Brain microvascular endothelial cell (primary cell): ENCODE measurements at regions not wholly inside any gene's neighbourhood (a gene's known extent, or its start where the extent isn't known, plus 50 kb on each side); places are given as distances from the start of the nearest gene placed in this dataset.
"Not testable (repeated sequence)": the region's sequence is repeated elsewhere in the genome, so short reads cannot be mapped to it uniquely, and the experiment has no call there.

Source experiments
- DNase-seq: peaks from one replicate; pipeline ENCODE4 v3.0.0-alpha.2; 2020
- H3K27ac ChIP-seq: fragments of 250-450 bp; sonication (Bioruptor Pico); 2 replicates; pipeline ENCODE4 v1.5.1; 2020; ENCODE audit warnings: mild to moderate bottlenecking, moderate library complexity
- H3K27me3 ChIP-seq: fragments of 250-450 bp; sonication (Bioruptor Pico); replicated peaks from 2 replicates; pipeline ENCODE4 v1.5.1; 2020; ENCODE audit warnings: mild to moderate bottlenecking
- H3K36me3 ChIP-seq: fragments of 250-450 bp; sonication (Bioruptor Pico); replicated peaks from 2 replicates; pipeline ENCODE4 v1.5.1; 2020; ENCODE audit warnings: mild to moderate bottlenecking
- H3K4me3 ChIP-seq: 2 replicates; pipeline ENCODE4 v1.5.1; 2011; ENCODE audit warnings: low read depth, mild to moderate bottlenecking, control low read depth, low read length, moderate library complexity
- CTCF ChIP-seq: IDR thresholded peaks from 2 replicates; pipeline ENCODE4 v1.5.1; 2011; ENCODE audit warnings: low read depth, mild to moderate bottlenecking, moderate library complexity, low read length, control low read depth, inconsistent platforms; ENCODE audit errors: missing control alignments
- in situ Hi-C: cut with HindIII; loops from 2 replicates; pipeline ENCODE4 v1.10.0; 2017; ENCODE audit warnings: low sequenced_read_pairs, low pct_ligation_motif_present

DNA sequence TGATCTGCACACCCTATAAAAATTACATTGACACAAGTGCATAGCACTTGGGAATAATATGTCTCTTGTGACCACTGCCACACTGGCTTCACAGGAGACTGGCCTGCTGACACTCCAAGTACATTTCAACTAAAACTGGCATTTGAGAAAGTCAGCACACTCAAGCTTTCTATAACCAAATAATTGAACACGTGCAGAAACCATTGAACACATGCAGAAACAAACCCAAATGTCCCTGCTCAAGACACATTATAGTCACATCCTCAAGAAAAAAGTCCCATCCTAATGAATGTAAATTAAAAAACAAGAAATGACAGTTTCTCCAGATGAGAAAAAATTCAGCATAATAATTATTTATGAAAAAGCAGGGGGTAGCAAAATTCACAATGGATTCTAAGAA, 1859.1 kb upstream of the PCDH20 start:
- no peaks in the 10 kb centered on the region for H3K36me3 ChIP-seq
- H3K4me3 ChIP-seq, result no peak overlapping the region
- TF ChIP-seq CTCF, result no peak
- DNase-seq, result no peak
- H3K27ac ChIP-seq, result no peak overlapping the region
- no peaks in the 10 kb centered on the region for H3K27me3 ChIP-seq
- in situ Hi-C loops, result no loop called here

DNA sequence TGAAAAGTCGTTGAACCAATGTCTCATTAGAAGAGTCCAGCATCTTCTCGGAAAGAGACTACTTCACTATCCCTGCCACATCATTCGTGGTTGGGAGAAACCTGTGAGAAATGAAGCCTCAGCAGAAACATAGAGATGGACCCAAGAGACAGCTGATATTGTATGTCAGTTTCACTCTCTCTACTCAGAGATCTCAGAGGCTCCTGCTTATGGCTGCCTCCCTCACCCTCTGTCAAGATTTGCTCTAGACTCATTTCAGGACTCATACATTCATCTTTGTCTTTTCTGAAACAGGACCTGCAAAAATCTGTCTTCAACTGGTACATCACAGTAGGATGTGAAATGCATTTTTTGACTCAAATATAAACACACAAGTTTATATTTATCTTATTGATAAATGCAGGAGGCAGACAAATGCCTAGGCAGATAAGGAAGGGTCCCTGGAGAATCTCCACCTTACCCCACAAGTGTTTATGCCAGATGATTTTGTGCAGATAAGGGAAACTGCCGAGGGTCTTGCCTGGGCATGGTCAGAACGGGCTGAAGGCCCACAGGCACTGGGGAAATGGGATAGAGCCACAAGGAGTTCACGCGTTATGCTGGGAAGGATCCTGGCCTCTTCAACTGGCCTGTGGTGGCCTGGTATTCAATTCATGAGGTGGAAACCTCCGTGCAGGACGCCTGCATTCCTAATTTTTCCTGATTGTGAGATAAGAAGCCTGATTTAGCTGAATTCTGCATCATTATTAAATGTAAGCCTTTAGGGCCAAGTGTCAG, 1834.0 kb upstream of the PCDH20 start:
- Histone ChIP-seq H3K36me3 (no peaks in the 10 kb centered on the region), H3K27ac (no peak overlapping the region), H3K27me3 (no peaks in the 10 kb centered on the region), H3K4me3 (no peak overlapping the region)
- TF ChIP-seq CTCF, result no peak
- DNase-seq, result no peak
- in situ Hi-C loops, result no loop called here

DNA sequence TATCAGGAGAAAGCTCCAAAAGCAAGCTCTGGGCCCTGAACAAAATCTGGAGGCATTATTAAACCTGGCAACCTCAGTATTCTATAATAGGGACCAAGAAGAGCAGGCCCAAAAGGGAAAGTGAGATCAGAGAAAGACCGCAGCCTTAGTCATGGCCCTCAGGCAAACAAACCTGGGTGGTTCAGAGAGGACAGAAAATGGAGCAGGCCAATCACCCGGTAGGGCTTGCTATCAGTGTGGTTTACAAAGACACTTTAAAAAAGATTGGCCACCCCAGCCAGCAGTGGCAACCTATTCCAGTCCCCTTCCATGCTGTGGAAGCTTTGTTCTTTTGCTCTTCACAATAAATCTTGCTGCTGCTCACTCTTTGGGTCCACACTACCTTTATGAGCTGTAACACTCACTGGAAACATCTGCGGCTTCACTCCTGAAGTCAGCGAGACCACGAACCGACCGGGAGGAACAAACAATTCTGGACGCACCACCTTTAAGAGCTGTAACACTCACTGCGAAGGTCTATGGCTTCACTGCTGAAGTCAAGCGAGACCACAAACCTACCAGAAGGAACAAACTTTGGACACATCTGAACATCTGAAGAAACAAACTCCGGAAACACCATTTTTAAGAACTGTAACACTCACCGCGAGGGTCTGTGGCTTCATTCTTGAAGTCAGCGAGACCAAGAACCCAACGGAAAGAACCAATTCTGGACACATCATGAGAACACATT, 1821.2 kb upstream of the PCDH20 start:
- H3K4me3 ChIP-seq, H3K27ac ChIP-seq, DNase-seq, in situ Hi-C loops, H3K36me3 ChIP-seq, H3K27me3 ChIP-seq: not testable (repeated sequence)

DNA sequence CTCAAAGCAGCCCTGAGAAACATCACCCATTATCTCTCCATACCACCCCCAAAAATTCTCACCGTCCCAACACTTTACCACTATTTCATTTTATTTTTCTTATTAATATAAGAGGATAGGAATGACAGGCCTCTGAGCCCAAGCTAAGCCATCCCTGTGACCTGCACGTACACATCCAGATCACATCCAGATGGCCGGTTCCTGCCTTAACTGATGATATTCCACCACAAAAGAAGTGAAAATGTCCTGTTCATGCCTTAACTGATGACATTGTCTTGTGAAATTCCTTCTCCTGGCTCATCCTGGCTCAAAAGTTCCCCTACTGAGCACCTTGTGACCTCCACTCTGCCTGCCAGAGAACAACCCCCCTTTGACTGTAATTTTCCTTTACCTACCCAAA, 1802.9 kb upstream of the PCDH20 start:
- H3K27me3 ChIP-seq, in situ Hi-C loops, DNase-seq, H3K4me3 ChIP-seq, H3K27ac ChIP-seq, H3K36me3 ChIP-seq: not testable (repeated sequence)

GRCh38 chr13:63209330-63210017, 1793.8 kb upstream of the PCDH20 start:
- no peaks in the 10 kb centered on the region for H3K27me3 ChIP-seq
- TF ChIP-seq CTCF, result no peak
- H3K36me3 ChIP-seq, result no peaks in the 10 kb centered on the region
- H3K27ac ChIP-seq, result no peak overlapping the region
- DNase-seq, result peak; percentile 56
- in situ Hi-C loops, result no loop called here
- H3K4me3 ChIP-seq, result no peak overlapping the region

- H3K4me3 ChIP-seq, result no peak overlapping the region
- in situ Hi-C loops, result no loop called here
- H3K36me3 ChIP-seq, result no peaks in the 10 kb centered on the region
- peak; percentile 49 for DNase-seq
- TF ChIP-seq CTCF, result no peak
- no peaks in the 10 kb centered on the region for H3K27me3 ChIP-seq
- H3K27ac ChIP-seq, result no peak overlapping the region
Measured at GRCh38 chr13:63208826-63209225, 1793.2 kb upstream of the PCDH20 start.
